ENCODE measurements at regions not wholly inside any gene's neighbourhood (a gene's known extent, or its start where the extent isn't known, plus 50 kb on each side); places are given as distances from the start of the nearest gene placed in this dataset.

DNA sequence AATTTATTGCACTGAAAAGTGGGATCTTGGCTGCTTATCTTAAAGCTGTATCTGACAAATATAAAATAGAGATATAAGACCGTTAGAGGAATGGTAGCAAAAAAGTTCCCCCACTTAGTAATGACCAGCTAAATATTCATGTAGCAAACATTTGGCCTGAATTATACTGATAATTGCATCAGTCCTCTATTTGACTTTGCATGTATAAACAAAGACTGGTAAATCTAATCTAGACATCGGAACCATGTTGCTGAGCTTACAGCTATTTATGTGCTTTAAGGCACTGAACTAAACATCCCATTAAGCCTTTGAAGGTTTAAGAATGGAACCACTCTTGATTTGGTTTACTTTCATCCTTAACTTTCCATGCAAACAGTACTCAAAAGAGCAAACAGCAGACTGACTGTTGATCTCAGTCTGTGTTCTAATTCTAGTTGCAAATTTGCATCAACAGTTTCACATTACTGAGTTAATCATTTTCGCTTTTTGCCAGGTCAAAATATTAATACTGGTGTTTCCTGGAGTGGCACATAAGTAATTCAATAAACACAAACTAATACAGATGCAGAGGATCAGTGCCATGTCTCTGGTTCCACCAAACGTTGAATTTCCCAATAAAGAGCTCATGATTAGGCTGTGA, 203.5 kb upstream of the HTR2A start:
- no peak for DNase-seq

DNA sequence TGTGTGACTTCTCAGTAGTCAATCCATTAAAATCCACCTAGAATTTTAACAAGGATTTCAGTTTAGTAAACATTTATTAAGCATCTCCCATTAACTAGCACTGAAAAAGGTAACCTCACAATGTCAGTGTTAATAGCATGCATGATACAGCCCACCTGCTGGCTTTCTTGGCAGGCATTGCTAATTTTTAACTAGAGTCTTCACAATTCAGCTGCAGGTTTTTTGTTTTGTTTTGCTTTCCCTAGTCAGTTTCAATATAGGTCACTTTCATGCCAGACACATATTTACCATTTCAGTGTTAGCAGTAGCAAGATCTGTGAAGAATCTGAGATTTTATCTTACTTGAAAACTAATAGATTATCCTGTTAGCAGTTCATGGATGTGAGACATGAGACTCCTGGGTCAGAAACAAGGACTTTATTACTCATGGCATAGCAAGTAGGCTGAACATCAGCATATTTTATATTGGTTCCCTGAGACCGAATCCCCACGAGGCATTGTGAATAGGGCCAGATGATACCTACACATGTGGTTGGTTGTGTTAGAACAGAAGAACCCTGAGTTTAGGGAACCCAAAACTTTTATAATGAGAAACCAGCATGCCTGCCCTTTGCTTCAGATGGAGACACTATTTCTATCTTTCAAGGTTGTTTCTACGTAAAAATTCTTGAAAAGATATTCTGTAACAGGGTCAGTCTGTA, 198.0 kb upstream of the HTR2A start:
- no peak for DNase-seq

DNA sequence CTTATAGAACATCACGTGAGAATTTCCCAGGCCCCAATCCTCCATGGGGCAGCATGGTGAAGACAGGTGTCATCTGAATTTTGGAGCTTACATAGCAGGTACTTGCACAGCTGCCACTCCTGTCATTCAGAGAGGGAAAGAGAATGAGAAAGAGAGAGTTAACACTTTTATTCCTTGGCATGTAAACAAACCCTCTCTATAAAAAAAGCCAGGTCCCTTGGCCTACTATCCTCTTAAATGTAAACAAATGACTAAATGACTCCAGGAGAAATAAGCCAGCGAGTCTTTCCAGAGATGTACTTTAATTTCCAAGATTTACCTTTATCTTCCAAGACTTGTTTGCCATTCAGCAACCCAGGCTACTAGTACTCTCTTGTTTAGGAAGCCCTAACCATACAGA, 195.3 kb upstream of the HTR2A start:
- no peak for DNase-seq

DNA sequence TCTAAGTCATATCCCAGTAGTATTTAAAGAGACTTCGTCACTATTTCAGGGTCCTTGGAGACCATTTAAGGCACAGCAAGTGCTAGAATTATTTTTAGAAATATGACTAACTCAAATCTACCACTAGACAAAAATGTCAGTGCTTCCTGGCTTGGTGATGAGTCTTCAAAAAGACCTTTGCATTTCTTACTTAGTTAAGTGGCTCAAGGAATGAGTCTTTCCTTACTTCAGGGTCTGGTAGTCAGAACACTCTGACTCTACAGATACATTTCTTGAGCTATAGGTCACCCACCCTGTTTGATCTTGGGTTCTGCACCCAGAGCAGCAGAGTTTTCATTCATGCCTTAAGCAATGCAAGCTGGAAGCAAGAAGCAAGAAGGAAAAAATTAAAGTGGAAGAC, 191.0 kb upstream of the HTR2A start:
- DNase-seq, result no peak

DNA sequence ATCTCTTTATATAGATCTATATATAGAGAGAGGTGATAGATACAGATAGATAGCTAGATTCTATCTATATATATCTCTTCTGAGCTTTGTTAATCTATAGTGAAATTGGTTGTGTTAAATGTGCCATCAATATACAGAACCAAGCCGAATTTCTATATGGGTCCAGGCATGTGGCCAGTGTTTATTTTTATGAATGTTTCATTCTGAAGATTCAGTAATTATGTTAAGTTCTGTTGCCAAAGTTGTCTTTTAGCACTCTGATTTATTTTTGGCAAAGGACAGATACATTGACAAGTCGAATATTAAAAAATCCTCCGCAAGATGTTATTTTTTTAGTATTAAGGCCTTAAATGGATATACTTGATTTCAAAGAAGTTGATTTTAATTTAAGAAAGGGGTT, 190.4 kb upstream of the HTR2A start:
- no peak for DNase-seq

DNA sequence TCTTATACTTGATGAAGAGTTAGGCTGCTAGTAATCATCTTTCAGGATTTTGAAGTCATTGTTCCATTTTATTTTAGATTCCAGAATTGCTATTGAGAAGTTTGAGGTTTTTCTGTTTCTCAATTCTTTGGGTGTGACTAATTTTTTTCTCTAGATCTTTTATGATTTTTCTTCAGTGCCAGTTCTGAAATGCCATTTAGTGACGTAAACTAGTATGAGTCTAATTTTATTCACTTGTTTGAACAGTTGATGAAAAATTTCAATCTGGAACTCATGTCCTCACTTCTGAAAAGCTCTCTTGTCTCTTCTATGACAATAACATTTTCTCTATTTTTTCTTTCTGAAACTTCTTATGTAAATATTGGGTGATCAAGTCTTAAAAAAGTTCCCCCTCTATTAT, 188.5 kb upstream of the HTR2A start:
- no peak for DNase-seq

DNA sequence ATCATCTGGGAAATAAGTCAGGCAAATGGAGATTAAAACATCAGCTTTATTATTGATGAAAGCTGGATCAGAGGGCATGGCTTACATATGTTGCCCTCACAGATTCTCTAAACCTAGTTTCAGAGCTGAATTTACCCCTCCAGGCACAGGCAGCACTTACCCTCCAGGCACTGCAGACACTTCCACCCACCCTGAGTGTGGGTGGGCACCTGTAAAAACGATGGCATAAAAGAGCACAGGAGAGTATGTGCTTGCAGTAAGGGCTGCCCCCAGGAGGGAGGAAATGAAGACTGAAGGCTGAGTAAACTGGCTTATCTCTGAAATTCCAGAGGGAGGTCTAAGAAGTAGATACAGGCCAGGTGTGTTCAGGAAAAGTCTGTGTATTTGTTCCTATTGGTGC, 185.0 kb upstream of the HTR2A start:
- no peak for DNase-seq

DNA sequence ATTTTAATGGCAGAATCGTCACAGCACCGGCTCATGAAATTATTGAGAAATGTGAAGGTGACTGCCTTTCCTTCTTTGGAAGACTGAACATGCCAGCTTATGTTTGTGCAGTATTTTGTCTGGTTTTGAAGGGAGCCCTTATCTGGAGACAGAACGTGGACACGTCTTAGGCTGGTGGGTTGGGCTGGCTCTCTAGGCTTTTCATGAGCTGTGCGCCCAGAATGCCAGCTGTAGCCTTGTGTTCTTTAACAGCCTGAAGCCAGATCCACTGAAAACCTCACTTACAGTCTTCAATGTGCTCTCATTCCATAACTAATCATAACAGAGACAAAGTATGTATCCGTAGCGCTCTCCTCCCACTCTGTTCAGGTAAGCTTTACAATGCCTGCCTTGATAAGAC, 184.4 kb upstream of the HTR2A start:
- DNase-seq, result no peak

DNA sequence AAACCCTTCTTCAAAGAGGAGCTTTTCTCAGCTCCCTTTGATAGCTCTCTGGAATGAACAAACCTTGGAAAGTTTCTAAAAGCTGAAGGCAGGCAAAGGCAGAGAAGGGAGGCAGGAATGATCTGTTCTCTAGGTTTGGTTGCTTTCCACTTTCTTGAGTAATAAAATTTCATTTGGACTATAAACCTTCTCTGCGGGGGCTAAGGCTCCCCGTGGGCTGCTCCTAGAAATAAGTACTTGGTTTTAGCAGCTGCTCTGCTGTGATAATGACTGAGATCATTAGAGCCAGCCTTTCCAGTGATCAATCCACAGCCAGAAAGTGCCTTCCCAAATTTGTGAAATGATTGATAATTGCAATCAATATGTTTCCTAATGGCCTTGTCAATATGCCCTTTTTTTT, 183.8 kb upstream of the HTR2A start:
- DNase-seq, result no peak

DNA sequence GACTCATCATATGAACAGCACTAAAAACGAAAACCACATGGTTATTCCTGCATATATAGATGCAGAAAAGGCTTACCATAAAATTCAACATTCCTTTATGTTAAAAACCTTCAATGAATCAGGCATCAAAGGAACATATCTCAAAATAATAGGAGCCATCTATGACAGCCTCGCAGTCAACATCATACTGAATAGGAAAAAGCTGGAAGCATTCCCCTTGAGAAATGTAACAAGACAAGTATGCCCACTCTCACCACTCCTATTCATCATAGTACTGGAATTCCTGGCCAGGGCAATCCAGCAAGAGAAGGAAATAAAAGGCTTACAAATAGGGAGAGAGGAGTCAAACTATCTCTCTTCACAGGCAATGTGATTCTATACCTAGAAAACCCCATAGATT, 179.6 kb upstream of the HTR2A start:
- no peak for DNase-seq

DNA sequence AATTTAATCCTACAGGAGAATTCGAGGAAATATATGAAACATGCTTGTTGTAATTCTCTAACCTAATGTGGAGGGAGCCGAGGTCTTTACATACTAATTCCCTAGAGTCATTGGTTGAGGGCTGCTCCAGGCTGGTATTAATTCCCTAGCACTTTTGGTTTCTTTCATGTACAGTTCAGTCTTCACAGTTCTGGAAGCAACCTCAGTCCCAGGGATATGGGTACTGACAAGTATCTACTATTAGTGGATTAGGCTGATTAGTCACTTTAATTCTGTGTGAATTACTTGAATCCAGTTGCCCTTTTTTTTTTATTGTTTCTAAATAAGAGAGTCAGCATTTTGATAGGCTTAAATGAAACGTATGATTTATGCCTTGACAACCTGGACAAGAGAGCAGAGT, 172.3 kb upstream of the HTR2A start:
- no peak for DNase-seq

DNA sequence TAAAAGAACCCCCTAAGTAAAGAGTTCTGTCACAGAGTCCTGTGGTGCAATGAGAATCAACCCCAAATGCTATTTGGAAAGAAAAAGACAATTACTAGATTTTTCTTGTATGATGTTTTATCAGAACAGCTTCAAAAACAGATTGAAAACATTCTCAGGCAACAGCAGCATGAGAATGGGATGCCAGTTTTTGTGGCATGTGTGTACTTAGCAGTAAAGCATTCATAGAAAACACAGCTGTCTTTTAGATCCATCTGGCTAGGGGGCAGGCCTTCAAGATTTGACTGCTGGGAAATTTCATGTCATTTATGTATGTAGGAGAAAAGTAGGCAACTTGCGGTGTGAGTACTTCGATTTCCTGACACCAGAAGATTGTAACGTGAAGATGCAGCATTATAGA, 170.5 kb upstream of the HTR2A start:
- DNase-seq, result no peak

DNA sequence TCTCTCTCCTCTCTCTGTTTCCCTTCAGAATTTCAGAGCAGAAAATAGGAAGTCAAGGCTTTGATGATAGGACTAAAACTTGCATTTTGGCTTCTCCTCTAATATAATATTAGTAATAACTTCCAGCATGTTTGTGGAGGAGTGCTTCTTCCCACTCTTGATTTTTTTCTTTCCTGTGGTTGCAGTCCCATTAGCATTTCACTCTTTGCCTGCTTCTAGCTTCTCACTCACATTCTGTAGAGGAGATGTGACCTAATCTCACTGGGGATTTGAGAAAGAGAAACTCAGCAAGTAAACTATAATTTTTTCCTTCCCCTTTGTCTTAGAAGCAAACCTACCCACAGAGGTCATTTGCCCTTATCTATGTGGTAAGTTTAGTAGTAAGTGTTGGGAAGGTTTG, 169.4 kb upstream of the HTR2A start:
- no peak for DNase-seq

DNA sequence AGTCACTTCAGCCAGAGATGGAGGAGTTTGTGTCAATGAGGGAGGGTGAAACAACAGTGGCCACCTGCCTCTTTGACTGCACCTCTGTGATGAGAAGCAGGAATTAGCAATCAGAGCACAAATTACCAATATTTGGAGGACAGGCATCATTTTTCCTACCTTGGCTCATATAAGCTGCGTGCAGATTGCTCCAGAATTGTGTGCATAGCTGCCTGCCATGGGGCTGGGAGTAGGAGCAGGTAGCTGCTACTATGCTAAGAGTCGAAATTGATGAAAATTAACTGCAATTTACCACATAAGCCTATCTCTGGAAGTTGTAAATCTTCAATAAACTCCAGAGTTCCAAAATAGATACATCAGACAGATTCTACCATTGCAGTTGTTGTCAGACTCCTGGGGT, 167.5 kb upstream of the HTR2A start:
- no peak for DNase-seq

DNA sequence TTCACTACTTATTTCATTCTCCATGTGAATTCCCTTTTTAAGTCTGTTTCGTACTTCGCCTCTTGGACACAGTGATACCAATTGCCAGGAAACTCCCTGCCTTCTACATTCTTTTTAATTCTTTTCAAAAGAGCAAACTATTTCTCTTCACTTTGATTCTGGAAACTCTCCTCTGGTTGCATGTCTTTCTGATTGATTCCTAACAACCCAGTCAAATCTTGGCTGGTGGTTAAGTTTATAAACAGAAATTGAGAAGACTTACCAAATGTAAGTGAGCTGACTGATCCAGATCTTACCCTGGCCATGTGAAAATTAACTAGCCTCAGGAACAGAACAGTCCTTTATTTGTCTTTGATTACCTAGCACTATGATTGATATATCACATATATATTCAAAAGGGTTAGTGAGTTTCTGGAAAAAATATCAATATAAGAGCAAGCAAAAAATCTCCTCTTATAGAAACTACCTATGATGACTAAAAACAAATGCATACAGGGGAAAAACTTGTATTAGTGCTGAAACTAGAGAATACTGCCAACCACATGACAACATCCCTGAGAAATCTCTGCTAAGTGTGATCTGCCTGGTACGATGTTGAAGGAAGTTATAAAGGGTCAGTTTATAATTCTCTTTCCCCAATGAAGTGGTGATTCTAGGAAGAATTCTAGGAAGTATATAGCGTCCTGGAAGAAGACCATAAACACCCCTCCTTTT, 152.6 kb upstream of the HTR2A start:
- DNase-seq, result no peak

DNA sequence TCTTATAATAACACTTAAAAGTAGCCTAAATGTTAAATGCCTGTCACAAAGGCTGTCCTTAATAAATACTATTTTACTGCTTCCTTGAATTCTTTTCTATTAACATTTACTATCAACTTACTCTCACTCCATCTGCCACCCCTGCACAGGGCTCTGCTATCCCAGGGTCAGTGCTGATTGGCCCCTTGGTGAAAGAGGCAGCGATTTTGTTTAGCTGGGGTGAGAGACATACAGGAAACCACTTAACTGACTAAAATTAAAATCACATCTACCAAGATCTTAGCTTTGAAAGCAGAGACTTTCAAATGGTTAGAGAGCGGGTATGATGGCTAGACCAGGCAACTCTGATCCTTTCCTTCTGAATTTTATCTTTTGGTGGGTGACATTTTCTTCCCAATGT, 149.9 kb upstream of the HTR2A start:
- DNase-seq, result no peak

DNA sequence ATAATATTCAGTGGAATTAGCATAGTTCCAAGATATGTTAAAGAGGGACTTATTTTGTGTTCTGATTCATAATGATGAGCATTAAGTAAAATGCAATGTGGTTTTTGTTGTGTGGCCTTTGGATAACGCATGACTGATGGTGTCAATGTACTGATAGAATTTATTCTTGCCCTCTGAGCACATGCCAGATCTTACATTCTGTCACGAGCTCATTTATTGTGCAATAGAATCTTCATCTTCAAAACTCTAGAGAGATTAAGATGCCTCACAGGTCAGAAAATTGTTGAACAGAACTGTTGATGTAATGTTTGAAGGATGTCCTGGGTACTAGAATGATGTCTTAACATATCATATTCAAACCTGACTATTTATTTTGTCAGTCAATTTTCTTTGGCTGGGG, 148.0 kb upstream of the HTR2A start:
- DNase-seq, result no peak

DNA sequence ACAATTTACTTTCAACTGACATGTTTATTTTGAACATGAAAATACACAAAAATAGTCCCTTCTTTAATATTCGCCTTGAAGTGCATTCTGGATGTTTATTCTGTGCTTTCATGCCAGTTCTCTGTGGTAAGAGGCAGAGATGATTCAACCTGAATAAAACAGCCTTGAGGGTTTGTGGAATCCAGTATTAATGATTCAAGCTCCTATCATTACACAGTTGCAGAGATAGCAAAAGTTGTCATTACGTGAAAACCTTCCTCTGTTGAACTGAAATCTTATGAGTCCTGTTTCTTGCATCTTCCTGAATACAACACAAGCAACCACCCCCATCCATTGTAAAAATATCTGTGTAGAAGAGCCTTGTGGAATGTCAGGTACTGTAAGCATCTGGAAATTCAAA, 142.3 kb upstream of the HTR2A start:
- DNase-seq, result no peak

DNA sequence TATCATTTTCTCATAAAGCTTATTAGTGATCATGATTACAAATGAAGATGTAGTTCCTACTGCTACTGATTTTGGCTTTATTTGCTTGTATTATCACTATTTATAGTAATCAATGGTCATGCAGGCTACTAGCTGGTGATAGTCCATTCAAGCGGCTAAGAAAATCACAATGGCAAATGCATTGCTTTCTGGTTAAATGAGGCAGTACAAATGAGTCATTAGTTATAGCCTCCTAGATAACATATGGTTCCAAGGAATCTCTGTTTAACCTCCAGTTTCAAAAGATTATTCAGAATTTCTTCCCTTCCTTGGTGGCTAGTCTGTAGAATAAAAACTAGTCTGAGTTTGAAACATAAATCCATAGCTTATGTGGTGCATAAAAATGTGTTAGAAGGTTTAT, 141.3 kb upstream of the HTR2A start:
- DNase-seq, result no peak

DNA sequence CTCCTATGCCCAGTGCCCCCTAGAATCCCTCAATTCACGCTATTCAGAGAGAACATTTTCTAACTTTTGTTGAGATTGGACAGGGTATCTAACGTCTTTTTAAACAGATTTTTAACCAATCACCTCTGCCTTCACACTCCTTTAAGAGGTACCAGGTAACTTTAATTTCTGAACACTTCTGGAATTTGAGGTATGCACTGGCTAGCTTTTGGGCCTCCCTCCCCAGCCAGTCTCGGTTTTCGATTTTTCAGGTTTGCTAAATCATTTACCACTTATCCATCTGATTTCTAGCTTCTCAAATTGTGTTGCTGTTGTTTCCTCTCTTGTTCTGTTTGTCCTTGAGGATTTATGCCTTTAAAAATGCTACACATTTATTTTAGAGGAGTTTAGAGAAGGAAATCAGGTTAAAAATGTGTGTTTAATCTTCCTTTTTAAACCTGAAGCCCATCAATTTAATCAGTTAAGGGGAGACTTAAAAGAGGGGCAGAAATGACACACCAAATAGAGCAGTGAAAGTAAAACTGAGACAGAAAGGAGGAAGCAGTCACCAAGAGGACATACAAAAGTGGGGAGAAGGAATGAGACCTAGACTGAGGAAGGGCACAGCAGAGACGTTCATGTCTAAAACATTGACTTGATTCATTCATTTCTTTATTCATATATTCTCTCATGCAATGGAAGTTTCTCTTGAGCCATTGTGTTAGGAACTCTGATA, 139.6 kb upstream of the HTR2A start:
- DNase-seq, result no peak

DNA sequence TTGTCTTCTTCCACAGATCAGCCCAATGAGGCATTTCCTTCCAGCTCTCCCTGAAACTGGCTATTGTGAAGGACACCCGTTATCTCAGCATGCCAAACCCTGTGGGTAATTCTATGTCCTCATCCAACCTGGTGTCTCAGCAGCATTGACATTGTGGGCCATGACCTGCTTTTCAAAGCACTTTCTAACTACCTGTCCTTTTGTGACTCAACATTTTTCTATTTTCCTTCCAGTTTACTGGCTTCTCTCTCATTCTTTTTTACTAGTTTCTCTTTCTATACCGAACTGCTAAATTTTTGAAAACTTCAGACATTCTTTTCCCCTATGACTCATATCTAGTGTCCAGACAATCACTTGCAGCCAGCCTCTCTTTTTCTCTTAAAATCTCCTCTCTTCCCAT, 136.4 kb upstream of the HTR2A start:
- no peak for DNase-seq

DNA sequence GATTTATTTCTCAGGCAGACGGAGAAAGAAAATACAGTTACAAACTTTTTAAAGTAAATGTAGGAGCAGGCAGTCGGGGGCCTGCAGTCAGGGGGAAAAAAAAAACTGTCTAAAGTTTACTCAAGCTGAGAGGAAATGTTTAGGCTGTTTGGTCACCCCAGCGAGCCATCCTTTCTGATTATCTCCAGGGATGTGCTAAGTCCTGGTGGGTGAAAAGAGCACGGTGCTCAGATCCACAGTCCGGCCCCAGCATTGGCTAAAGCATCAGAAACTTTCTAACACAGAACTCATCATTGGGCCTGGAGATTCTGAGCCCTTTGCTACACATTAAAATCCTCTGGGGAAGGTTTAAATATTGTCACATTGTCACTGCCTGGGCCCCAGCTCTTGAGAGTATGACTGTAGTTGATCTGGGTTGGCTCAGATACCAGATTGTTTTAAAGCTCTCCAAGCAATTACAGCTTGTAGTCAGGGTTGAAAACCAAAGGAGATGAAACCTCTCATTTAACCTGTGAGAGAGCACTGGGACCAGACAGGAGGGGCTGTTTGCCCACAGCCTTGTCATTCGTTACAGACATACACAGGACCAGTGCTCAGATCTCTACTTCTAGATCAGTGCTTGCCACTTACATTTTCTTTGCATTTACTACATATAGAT, 131.1 kb upstream of the HTR2A start:
- DNase-seq, result no peak

DNA sequence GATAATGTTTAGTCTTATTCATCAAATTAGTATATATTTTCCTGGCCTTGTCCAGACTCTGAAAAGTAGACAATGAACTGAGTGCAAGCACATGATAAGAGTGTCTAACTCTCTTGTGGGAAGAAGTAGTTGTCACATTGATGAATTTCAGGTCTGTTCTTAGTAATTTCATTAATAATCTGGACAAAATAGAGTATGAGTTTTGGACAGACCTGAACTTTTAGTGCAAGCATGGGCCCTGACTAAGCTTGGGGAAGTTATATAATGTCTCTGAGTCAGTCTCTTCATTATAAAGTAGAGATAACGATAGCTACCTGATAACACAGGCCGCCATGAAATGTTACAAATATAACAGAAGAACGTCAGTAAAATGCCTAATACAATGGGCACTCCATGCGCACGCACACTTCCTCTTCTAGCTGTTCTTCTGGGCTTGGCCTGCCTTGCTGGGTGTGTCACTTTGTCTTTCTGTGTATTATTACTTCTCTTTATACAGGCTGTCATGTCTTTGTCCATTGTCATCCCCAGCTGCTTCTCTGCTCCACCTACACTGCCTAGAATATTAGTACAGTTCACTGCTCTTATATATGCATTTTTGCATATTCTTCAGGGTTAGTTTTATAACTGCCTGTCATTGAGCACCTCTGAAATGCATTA, 129.1 kb upstream of the HTR2A start:
- DNase-seq, result peak; percentile 18
